ENCODE measurements at regions not wholly inside any gene's neighbourhood (a gene's known extent, or its start where the extent isn't known, plus 50 kb on each side); places are given as distances from the start of the nearest gene placed in this dataset.

- no peak for TF ChIP-seq POLR2AphosphoS5 (IDR thresholded peaks at IDR 0.05; ENCODE audit: low read length)
- no peak for TF ChIP-seq MXI1 (IDR thresholded peaks at IDR 0.05; ENCODE audit: low read depth, low read length)
- no peak for TF ChIP-seq IKZF2 (IDR thresholded peaks at IDR 0.05)
- no peak for TF ChIP-seq IKZF1 (conservative IDR thresholded peaks at IDR 0.05)
- no peak for TF ChIP-seq MYB (IDR thresholded peaks at IDR 0.05; ENCODE audit: borderline replicate concordance, low read depth, low read length)
Observed at GRCh38 chr4:96652821-96653220, 812.9 kb downstream of the PDHA2 start (continued).

DNA sequence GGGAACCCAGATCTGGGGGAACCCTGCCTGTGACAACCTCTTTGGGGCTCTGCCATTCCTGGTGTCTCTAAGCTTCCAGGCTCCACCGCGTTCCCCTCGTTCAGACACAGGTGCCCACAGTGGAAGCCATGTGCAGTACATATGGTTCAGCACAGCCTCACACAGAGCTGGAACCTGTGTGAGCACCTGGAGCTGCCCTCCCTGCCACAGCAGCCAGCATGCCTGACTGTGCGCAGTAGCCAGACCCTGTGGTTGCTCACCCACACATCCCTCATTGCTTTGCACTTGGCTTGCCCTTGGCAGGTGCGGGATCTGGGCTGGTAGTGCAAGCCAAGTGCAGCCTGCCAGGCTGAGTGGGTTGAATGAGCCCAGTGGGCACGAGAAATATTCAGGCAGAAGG lies 814.2 kb downstream of the PDHA2 start:
- TF ChIP-seq CEBPB (IDR thresholded peaks at IDR 0.05; ENCODE audit: borderline replicate concordance in 1 of 2, low read depth in 2 of 2, low read length in 2 of 2) (no peak), BCLAF1 (IDR thresholded peaks at IDR 0.05) (no peak), YY1 (IDR thresholded peaks at IDR 0.05; ENCODE audit: low read depth, low read length) (no peak), RUNX3 (IDR thresholded peaks at IDR 0.05; ENCODE audit: low read length) (no peak), MTA3 (IDR thresholded peaks at IDR 0.05; ENCODE audit: borderline replicate concordance, low read length) (no peak), DPF2 (IDR thresholded peaks at IDR 0.05) (no peak), BCL11A (IDR thresholded peaks at IDR 0.05; ENCODE audit: low read depth, low read length) (no peak), TBL1XR1 (IDR thresholded peaks at IDR 0.05; ENCODE audit: low read depth, low read length) (no peak), CUX1 (IDR thresholded peaks at IDR 0.05; ENCODE audit: insufficient replicate concordance, low read depth, low read length) (no peak), CREM (IDR thresholded peaks at IDR 0.05; ENCODE audit: low read depth) (no peak), ZSCAN29 (IDR thresholded peaks at IDR 0.05) (no peak), GATAD2B (conservative IDR thresholded peaks at IDR 0.05; ENCODE audit: low read depth) (no peak), HDAC6 (IDR thresholded peaks at IDR 0.05; ENCODE audit: unreplicated experiment) (no peak), FOXM1 (IDR thresholded peaks at IDR 0.05; ENCODE audit: low read depth, low read length) (no peak)
- H3K36me3 ChIP-seq (ENCODE audit: control insufficient read depth in 2 of 2, insufficient read depth in 2 of 2, low read length in 1 of 2) = no peaks in the 10 kb centered on the region
- RAD21 ChIA-PET (ENCODE audit: unreplicated experiment) = no interaction called here
- no peaks in the 10 kb centered on the region for H4K20me1 ChIP-seq (ENCODE audit: control insufficient read depth, insufficient read depth)
- H2AFZ ChIP-seq (ENCODE audit: control insufficient read depth, low read depth, low read length) = no peak overlapping the region
- FAIRE-seq (no peak), DNase-seq (ENCODE audit: low read depth, low spot score) (no peak), ATAC-seq (no peak)
- POLR2A ChIA-PET = no interaction called here
- no peaks in the 10 kb centered on the region for H3K27me3 ChIP-seq (replicated peaks in 1 of 2; ENCODE audit: control insufficient read depth in 2 of 2, insufficient read depth in 2 of 2, low read length in 1 of 2)
- no TSS peak for BruUV-seq (replicated peaks)
- intact Hi-C loops (cut with micrococcal nuclease; ENCODE audit: unreplicated experiment) = no loop called here
- no peaks in the 10 kb centered on the region for H3K79me2 ChIP-seq (ENCODE audit: control insufficient read depth, insufficient read depth, low read length)
- SMC1A ChIA-PET (ENCODE audit: uncharacterized antibody, unreplicated experiment) = interaction anchor here (0.5 kb wide), 1 partner anchor 55 kb away, joined by 3 read pairs; no protein-coding TSS in a partner anchor
- 48% methylated on average over 6 of the region's 6 CpGs for WGBS (ENCODE audit: insufficient coverage, insufficient replicate concordance, low lambda C conversion rate, missing lambda C conversion rate)
- H3K27ac ChIP-seq (ENCODE audit: control insufficient read depth, insufficient read depth) = no peak overlapping the region
- no peak overlapping the region for H3K9ac ChIP-seq (ENCODE audit: control insufficient read depth, insufficient read depth, low read length)
- H3K4me1 ChIP-seq (ENCODE audit: control insufficient read depth, insufficient read depth, low read length) = no peaks in the 10 kb centered on the region
- H3K4me2 ChIP-seq (ENCODE audit: control insufficient read depth, insufficient read depth) = no peak overlapping the region
- in situ Hi-C loops (cut with MboI) = no loop called here
- H3K9me3 ChIP-seq (replicated peaks; ENCODE audit: control insufficient read depth, insufficient read depth, low read length) = no peaks in the 10 kb centered on the region
- CTCF ChIA-PET = no interaction called here
- H3K4me3 ChIP-seq = no peak overlapping the region

All from GM12878 (cell line).